ENCODE measurements at regions not wholly inside any gene's neighbourhood (a gene's known extent, or its start where the extent isn't known, plus 50 kb on each side); places are given as distances from the start of the nearest gene placed in this dataset.

- TF ChIP-seq, protein P1, sequence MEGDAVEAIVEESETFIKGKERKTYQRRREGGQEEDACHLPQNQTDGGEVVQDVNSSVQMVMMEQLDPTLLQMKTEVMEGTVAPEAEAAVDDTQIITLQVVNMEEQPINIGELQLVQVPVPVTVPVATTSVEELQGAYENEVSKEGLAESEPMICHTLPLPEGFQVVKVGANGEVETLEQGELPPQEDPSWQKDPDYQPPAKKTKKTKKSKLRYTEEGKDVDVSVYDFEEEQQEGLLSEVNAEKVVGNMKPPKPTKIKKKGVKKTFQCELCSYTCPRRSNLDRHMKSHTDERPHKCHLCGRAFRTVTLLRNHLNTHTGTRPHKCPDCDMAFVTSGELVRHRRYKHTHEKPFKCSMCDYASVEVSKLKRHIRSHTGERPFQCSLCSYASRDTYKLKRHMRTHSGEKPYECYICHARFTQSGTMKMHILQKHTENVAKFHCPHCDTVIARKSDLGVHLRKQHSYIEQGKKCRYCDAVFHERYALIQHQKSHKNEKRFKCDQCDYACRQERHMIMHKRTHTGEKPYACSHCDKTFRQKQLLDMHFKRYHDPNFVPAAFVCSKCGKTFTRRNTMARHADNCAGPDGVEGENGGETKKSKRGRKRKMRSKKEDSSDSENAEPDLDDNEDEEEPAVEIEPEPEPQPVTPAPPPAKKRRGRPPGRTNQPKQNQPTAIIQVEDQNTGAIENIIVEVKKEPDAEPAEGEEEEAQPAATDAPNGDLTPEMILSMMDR (IDR thresholded peaks at IDR 0.05; ENCODE audit: low read length) = no peak
- TF ChIP-seq EZH2 (optimal IDR thresholded peaks at IDR 0.05; ENCODE audit: low read depth, low read length) = no peak
- no peak for TF ChIP-seq EZH2phosphoT487 (IDR thresholded peaks at IDR 0.05; ENCODE audit: low read length)
These were observed 221.2 kb downstream of the RBM19 start for GRCh38 chr12:113744802-113745395.
